ENCODE measurements at regions not wholly inside any gene's neighbourhood (a gene's known extent, or its start where the extent isn't known, plus 50 kb on each side); places are given as distances from the start of the nearest gene placed in this dataset.

GRCh38 chr1:219312967-219313366, 139.3 kb downstream of the LYPLAL1 start:
- Histone ChIP-seq H3K36me3 (ENCODE audit: insufficient read depth, low read length) (no peaks in the 10 kb centered on the region), H3K4me3 (ENCODE audit: low read length) (no peak overlapping the region), H3K9me3 (ENCODE audit: control insufficient read depth in 1 of 2, insufficient read depth in 1 of 2, low read length in 2 of 2) (peaks cover 0 to 12% of the 10 kb centered on the region in 2 experiments), H3K4me1 (ENCODE audit: insufficient read depth, low read length) (no peaks in the 10 kb centered on the region), H3K27me3 (ENCODE audit: control insufficient read depth in 1 of 2, insufficient read depth in 2 of 2, low read length in 2 of 2) (no peaks in the 10 kb centered on the region), H3K27ac (ENCODE audit: low read depth in 1 of 2, low read length in 2 of 2) (no peak overlapping the region)
- CTCF ChIA-PET = no interaction called here
- ATAC-seq (ENCODE audit: poor library complexity) (no peak), DNase-seq (no peak)
- Mint-ChIP-seq H3K9me3 (peaks cover 21% of the 10 kb centered on the region), H3K4me3 (no peak overlapping the region), H3K27me3 (no peaks in the 10 kb centered on the region), H3K27ac (no peak overlapping the region), H3K36me3 (ENCODE audit: low read depth) (peaks cover 6% of the 10 kb centered on the region), H3K4me1 (ENCODE audit: low read depth) (no peaks in the 10 kb centered on the region)
- POLR2A ChIA-PET = no interaction called here
- no peak for TF ChIP-seq CTCF (IDR thresholded peaks at IDR 0.05)
- intact Hi-C loops (cut with DNase I, micrococcal nuclease) = no loop called here

GRCh38 chr1:219310181-219310728, 136.6 kb downstream of the LYPLAL1 start:
- no peak for ATAC-seq (ENCODE audit: poor library complexity)
- peaks cover 6% of the 10 kb centered on the region for H3K36me3 Mint-ChIP-seq (ENCODE audit: low read depth)
- H3K9me3 Mint-ChIP-seq = peaks cover 12% of the 10 kb centered on the region
- CTCF ChIA-PET = no interaction called here
- H3K4me1 Mint-ChIP-seq (ENCODE audit: low read depth) = no peaks in the 10 kb centered on the region
- no peak overlapping the region for H3K4me3 ChIP-seq (ENCODE audit: low read length)
- H3K27ac ChIP-seq (ENCODE audit: low read depth in 1 of 2, low read length in 2 of 2) = no peak overlapping the region
- no peak overlapping the region for H3K4me3 Mint-ChIP-seq
- POLR2A ChIA-PET = no interaction called here
- H3K27ac Mint-ChIP-seq = no peak overlapping the region
- H3K36me3 ChIP-seq (ENCODE audit: insufficient read depth, low read length) = no peaks in the 10 kb centered on the region
- no peaks in the 10 kb centered on the region for H3K27me3 Mint-ChIP-seq
- no peak for DNase-seq
- peaks cover 0 to 12% of the 10 kb centered on the region in 2 experiments for H3K9me3 ChIP-seq (ENCODE audit: control insufficient read depth in 1 of 2, insufficient read depth in 1 of 2, low read length in 2 of 2)
- intact Hi-C loops (cut with DNase I, micrococcal nuclease) = no loop called here
- no peaks in the 10 kb centered on the region for H3K27me3 ChIP-seq (ENCODE audit: control insufficient read depth in 1 of 2, insufficient read depth in 2 of 2, low read length in 2 of 2)
- no peak for TF ChIP-seq CTCF (IDR thresholded peaks at IDR 0.05)
- no peaks in the 10 kb centered on the region for H3K4me1 ChIP-seq (ENCODE audit: insufficient read depth, low read length)

DNA sequence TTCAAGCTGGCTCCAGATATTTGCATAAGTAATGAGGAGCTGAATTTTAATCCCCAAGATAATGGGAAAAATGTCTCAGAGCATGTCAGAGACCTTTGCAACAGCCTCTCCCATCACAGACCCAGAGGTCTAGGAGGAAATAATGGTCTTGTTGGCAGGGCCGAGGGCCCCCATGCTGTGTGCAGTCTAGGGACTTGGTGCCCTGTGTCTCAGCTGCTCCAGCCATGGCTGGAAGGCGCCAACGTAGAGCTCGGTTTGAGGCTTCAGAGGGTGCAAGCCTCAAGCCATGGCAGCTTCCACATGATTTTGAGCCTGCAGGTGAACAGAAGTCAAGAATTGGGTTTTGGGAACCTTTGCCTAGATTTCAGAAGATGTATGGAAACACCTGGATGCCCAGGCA, 134.7 kb downstream of the LYPLAL1 start:
- no peaks in the 10 kb centered on the region for H3K4me1 Mint-ChIP-seq (ENCODE audit: low read depth)
- H3K27me3 Mint-ChIP-seq = no peaks in the 10 kb centered on the region
- no peaks in the 10 kb centered on the region for H3K27me3 ChIP-seq (ENCODE audit: control insufficient read depth in 1 of 2, insufficient read depth in 2 of 2, low read length in 2 of 2)
- DNase-seq = no peak
- peaks cover 0 to 7% of the 10 kb centered on the region in 2 experiments for H3K9me3 ChIP-seq (ENCODE audit: control insufficient read depth in 1 of 2, insufficient read depth in 1 of 2, low read length in 2 of 2)
- no peak for ATAC-seq (ENCODE audit: poor library complexity)
- no peak for TF ChIP-seq CTCF (IDR thresholded peaks at IDR 0.05)
- H3K4me3 ChIP-seq (ENCODE audit: low read length) = no peak overlapping the region
- intact Hi-C loops (cut with DNase I, micrococcal nuclease) = no loop called here
- H3K27ac ChIP-seq (ENCODE audit: low read depth in 1 of 2, low read length in 2 of 2) = no peak overlapping the region
- ChIA-PET CTCF (no interaction called here), POLR2A (no interaction called here)
- no peaks in the 10 kb centered on the region for H3K36me3 ChIP-seq (ENCODE audit: insufficient read depth, low read length)
- H3K27ac Mint-ChIP-seq = no peak overlapping the region
- peaks cover 6% of the 10 kb centered on the region for H3K36me3 Mint-ChIP-seq (ENCODE audit: low read depth)
- peaks cover 11% of the 10 kb centered on the region for H3K9me3 Mint-ChIP-seq
- no peaks in the 10 kb centered on the region for H3K4me1 ChIP-seq (ENCODE audit: insufficient read depth, low read length)
- no peak overlapping the region for H3K4me3 Mint-ChIP-seq
